Adrenal gland (tissue), 5 donors: ENCODE measurements at regions not wholly inside any gene's neighbourhood (a gene's known extent, or its start where the extent isn't known, plus 50 kb on each side); places are given as distances from the start of the nearest gene placed in this dataset.
"Not testable (repeated sequence)": the region's sequence is repeated elsewhere in the genome, so short reads cannot be mapped to it uniquely, and the experiment has no call there.

Source experiments
- POLR2A ChIP-seq, 2 donors: fragments of 450-650 bp; IDR thresholded peaks; one replicate each; pipeline ENCODE4 v1.6.1; 2017; ENCODE audit warnings: antibody characterized with exemption in 2 of 2, mild to moderate bottlenecking in 2 of 2, moderate library complexity in 1 of 2
- TF ChIP-seq, protein P1 (sequence below), 6 experiments: fragments of 450-650 bp in 4 of 6; fragments of 200-600 bp in 2 of 6; sonication (generic) in 1 of 6; IDR thresholded peaks; 1 replicate in 5 of 6; 2 replicates in 1 of 6; pipeline versions ENCODE4 v1.5.1 to v1.8.0; 2016 to 2021; ENCODE audit warnings: antibody characterized with exemption in 6 of 6, mild to moderate bottlenecking in 2 of 6, moderate library complexity in 1 of 6
- donor health status: DM: no; HTN: no; CAD: no.

GRCh38 chr6:106779552-106779951 lies 150.2 kb downstream of the QRSL1 start:
- TF ChIP-seq, protein P1, sequence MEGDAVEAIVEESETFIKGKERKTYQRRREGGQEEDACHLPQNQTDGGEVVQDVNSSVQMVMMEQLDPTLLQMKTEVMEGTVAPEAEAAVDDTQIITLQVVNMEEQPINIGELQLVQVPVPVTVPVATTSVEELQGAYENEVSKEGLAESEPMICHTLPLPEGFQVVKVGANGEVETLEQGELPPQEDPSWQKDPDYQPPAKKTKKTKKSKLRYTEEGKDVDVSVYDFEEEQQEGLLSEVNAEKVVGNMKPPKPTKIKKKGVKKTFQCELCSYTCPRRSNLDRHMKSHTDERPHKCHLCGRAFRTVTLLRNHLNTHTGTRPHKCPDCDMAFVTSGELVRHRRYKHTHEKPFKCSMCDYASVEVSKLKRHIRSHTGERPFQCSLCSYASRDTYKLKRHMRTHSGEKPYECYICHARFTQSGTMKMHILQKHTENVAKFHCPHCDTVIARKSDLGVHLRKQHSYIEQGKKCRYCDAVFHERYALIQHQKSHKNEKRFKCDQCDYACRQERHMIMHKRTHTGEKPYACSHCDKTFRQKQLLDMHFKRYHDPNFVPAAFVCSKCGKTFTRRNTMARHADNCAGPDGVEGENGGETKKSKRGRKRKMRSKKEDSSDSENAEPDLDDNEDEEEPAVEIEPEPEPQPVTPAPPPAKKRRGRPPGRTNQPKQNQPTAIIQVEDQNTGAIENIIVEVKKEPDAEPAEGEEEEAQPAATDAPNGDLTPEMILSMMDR (IDR thresholded peaks at IDR 0.05): not testable (repeated sequence)
- TF ChIP-seq POLR2A (IDR thresholded peaks at IDR 0.05): not testable (repeated sequence)
